ENCODE measurements at regions not wholly inside any gene's neighbourhood (a gene's known extent, or its start where the extent isn't known, plus 50 kb on each side); places are given as distances from the start of the nearest gene placed in this dataset.

DNA sequence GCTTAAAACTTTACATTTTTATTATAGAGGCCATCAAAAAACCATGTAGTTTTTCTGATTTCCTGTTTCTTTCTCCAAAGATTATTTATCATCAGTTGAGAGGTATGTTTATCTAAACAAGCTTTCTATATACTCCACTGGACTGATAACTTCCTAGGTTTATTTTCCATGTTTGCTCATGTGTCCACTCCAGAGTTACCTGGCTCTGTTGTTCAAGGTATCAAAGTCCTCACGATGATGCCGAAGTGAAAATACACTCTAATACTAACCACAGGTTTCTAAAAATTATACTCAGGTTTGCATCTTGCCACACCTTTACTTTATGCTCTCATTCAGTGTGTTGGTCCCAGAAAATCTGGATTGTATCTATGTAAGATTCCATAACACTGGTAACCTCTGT, 287.9 kb upstream of the GULP1 start:
- in situ Hi-C loops (cut with MboI; ENCODE audit: low sequenced_read_pairs), result no loop called here
- CTCF ChIA-PET, result no interaction called here

More for the DNA sequence above, 287.9 kb upstream of the GULP1 start:
- no peaks in the 10 kb centered on the region; the same call in 1 of the 2 replicates for H3K27me3 ChIP-seq (ENCODE audit: control insufficient read depth, insufficient read depth, low read length)
- dilution Hi-C loops (cut with HindIII; ENCODE audit: low sequenced_read_pairs, unreplicated experiment) (no loop called here), intact Hi-C loops (cut with micrococcal nuclease) (no loop called here)
- H3K14ac ChIP-seq (replicated peaks; ENCODE audit: low read depth, low read length), result no peak overlapping the region
- POLR2A ChIA-PET (ENCODE audit: unreplicated experiment), result no interaction called here
- H3K9me1 ChIP-seq (ENCODE audit: insufficient read depth, low read length), result no peaks in the 10 kb centered on the region
- H3K4me3 ChIP-seq (ENCODE audit: insufficient read depth, low read depth, low read length), result no peak overlapping the region
- no peak overlapping the region for H3K27ac ChIP-seq (ENCODE audit: insufficient read depth, low read length)
- H2AFZ ChIP-seq (replicated peaks; ENCODE audit: low read length, poor library complexity), result no peak overlapping the region
- no peaks in the 10 kb centered on the region for H4K20me1 ChIP-seq (ENCODE audit: insufficient read depth, low read length)
- H3K4me2 ChIP-seq (ENCODE audit: low read depth, low read length), result no peak overlapping the region
- no peak overlapping the region for H3K4ac ChIP-seq (ENCODE audit: low read depth, low read length)
- H4K91ac ChIP-seq (ENCODE audit: insufficient read depth, low read depth, low read length), result no peak overlapping the region
- DNase-seq, result no peak
- no peak overlapping the region for H3K56ac ChIP-seq (ENCODE audit: extremely low read depth, insufficient read depth, low read length)
- no peak overlapping the region for H2BK120ac ChIP-seq (ENCODE audit: low read depth, low read length)
- H2AK9ac ChIP-seq (replicated peaks; ENCODE audit: low read depth, low read length, poor library complexity), result no peak overlapping the region
- WGBS, 2 experiments (ENCODE audit: extremely low coverage in 2 of 2, insufficient read length in 1 of 2), result no CpG with 5 or more reads among the region's 2 CpGs
- no peak overlapping the region for H2BK5ac ChIP-seq (ENCODE audit: low read depth, low read length, poor library complexity, severe bottlenecking)
- H2BK15ac ChIP-seq (ENCODE audit: low read depth, low read length), result no peak overlapping the region
- no peak overlapping the region for H3K23ac ChIP-seq (ENCODE audit: low read depth, low read length)
- no TSS peak for BruUV-seq (replicated peaks)
- H3K9ac ChIP-seq (ENCODE audit: low read depth, low read length), result no peak overlapping the region
- H3K79me1 ChIP-seq (ENCODE audit: low read depth in 1 of 2, low read length in 2 of 2), result no peaks in the 10 kb centered on the region
- no peak overlapping the region for H2BK20ac ChIP-seq (ENCODE audit: low read depth, low read length)
- no peak overlapping the region for H3K18ac ChIP-seq (ENCODE audit: low read depth, low read length)
- no peak overlapping the region for H2AK5ac ChIP-seq (ENCODE audit: low read depth, low read length)
- no peaks in the 10 kb centered on the region for H3K9me3 ChIP-seq (ENCODE audit: control insufficient read depth, insufficient read depth, low read length)
- ATAC-seq (ENCODE audit: low read depth), result no peak
- no peaks in the 10 kb centered on the region for H3K4me1 ChIP-seq (ENCODE audit: control insufficient read depth, insufficient read depth, low read length)
- H3K36me3 ChIP-seq (ENCODE audit: control insufficient read depth, insufficient read depth, low read length), result no peaks in the 10 kb centered on the region
- H4K5ac ChIP-seq (ENCODE audit: low read depth, low read length), result no peak overlapping the region
- H4K8ac ChIP-seq (ENCODE audit: low read depth in 2 of 2, low read length in 2 of 2), result no peak overlapping the region
- TF ChIP-seq RCOR1 (IDR thresholded peaks at IDR 0.05; ENCODE audit: insufficient replicate concordance, low read length) (no peak), MAZ (IDR thresholded peaks at IDR 0.05; ENCODE audit: borderline replicate concordance, low read depth, low read length) (no peak), RFX5 (IDR thresholded peaks at IDR 0.05; ENCODE audit: low read depth, low read length) (no peak), MAFK (IDR thresholded peaks at IDR 0.05; ENCODE audit: low read depth, low read length) (no peak), CEBPB (IDR thresholded peaks at IDR 0.05; ENCODE audit: low read depth, low read length) (no peak), BHLHE40 (IDR thresholded peaks at IDR 0.05; ENCODE audit: low read depth, low read length) (no peak), RAD21 (IDR thresholded peaks at IDR 0.05; ENCODE audit: low read length) (no peak), CHD1 (IDR thresholded peaks at IDR 0.05; ENCODE audit: low read depth, low read length) (no peak), FOS (IDR thresholded peaks at IDR 0.05; ENCODE audit: low read depth, low read length) (no peak), SMC3 (IDR thresholded peaks at IDR 0.05; ENCODE audit: low read depth, low read length) (no peak), NFE2L2 (IDR thresholded peaks at IDR 0.05; ENCODE audit: low read depth, low read length) (no peak), POLR2A (IDR thresholded peaks at IDR 0.05; ENCODE audit: low read depth, low read length) (no peak)
- TF ChIP-seq, protein P1, sequence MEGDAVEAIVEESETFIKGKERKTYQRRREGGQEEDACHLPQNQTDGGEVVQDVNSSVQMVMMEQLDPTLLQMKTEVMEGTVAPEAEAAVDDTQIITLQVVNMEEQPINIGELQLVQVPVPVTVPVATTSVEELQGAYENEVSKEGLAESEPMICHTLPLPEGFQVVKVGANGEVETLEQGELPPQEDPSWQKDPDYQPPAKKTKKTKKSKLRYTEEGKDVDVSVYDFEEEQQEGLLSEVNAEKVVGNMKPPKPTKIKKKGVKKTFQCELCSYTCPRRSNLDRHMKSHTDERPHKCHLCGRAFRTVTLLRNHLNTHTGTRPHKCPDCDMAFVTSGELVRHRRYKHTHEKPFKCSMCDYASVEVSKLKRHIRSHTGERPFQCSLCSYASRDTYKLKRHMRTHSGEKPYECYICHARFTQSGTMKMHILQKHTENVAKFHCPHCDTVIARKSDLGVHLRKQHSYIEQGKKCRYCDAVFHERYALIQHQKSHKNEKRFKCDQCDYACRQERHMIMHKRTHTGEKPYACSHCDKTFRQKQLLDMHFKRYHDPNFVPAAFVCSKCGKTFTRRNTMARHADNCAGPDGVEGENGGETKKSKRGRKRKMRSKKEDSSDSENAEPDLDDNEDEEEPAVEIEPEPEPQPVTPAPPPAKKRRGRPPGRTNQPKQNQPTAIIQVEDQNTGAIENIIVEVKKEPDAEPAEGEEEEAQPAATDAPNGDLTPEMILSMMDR (conservative IDR thresholded peaks at IDR 0.05; ENCODE audit: low read depth, low read length), result no peak
- TF ChIP-seq, protein P2, sequence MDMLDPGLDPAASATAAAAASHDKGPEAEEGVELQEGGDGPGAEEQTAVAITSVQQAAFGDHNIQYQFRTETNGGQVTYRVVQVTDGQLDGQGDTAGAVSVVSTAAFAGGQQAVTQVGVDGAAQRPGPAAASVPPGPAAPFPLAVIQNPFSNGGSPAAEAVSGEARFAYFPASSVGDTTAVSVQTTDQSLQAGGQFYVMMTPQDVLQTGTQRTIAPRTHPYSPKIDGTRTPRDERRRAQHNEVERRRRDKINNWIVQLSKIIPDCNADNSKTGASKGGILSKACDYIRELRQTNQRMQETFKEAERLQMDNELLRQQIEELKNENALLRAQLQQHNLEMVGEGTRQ (IDR thresholded peaks at IDR 0.05; ENCODE audit: low read depth, low read length), result no peak
- TF ChIP-seq, protein P3, sequence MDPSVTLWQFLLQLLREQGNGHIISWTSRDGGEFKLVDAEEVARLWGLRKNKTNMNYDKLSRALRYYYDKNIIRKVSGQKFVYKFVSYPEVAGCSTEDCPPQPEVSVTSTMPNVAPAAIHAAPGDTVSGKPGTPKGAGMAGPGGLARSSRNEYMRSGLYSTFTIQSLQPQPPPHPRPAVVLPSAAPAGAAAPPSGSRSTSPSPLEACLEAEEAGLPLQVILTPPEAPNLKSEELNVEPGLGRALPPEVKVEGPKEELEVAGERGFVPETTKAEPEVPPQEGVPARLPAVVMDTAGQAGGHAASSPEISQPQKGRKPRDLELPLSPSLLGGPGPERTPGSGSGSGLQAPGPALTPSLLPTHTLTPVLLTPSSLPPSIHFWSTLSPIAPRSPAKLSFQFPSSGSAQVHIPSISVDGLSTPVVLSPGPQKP (IDR thresholded peaks at IDR 0.05; ENCODE audit: borderline replicate concordance, low read depth, low read length), result no peak
